G401.6 (cell line): ENCODE measurements at regions not wholly inside any gene's neighbourhood (a gene's known extent, or its start where the extent isn't known, plus 50 kb on each side); places are given as distances from the start of the nearest gene placed in this dataset.
"Not testable (repeated sequence)": the region's sequence is repeated elsewhere in the genome, so short reads cannot be mapped to it uniquely, and the experiment has no call there.

Source experiments
- FAIRE-seq: peaks from 2 replicates; lab custom pipeline; 2012; peaks lifted over from hg19 to GRCh38; lab: Jason Lieb, UNC

DNA sequence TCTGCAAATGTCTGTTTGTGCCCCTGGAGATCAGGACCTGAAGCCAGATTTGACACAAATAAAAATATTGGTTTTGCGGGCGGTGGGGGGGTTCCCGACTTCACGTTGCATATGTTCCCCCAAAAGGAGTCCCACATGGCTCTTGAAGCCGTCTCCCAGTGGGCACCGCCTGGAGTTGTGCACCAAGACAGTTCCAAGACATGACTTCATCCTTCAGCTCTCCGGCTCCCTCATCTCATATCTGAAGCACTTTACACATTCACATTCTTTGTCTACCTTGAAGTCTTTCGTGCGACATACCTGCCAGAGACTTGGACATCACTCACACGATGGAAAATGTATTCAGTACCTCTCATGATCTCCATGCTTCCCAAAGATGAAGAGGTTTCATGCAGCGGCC lies 362.8 kb upstream of the FOXK1 start:
- FAIRE-seq: no peak

DNA sequence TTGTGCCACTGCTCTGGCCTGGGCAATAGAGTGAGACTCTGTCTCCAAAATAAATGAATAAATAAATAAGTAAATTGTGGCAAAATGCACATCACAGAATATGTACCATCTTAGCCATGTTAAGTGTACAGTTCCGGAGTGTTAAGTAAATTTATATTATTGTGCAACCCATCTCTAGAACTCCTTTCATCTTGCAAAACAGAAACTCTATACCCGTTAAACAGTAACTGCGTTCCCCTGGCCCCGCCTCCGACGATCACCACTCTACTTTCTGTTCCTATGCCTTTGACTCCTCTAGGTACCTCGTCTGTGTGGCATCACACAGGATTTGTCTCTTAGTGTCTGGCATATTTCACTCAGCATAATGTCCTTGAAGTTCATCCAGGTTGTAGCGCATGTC lies 356.4 kb upstream of the FOXK1 start:
- no peak for FAIRE-seq

DNA sequence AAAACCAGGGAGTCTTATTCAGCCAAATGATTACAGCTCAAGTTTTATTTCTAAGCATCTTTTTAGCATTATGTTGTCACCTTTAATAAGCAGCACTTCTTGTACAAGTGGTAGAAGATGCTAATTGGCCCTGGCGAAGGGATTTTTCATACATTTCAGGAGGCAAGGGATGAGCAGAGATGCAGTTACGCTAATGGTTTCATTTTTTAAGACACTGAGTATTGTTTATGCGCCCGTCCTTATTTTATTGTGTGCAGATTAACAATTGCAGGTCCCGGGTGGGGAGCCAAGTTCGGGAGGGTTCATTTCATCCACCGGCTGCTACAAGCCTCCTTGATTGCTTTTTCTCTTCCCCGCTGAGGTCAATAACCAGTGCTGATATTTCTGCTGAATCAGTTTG lies 350.4 kb upstream of the FOXK1 start:
- FAIRE-seq: no peak

DNA sequence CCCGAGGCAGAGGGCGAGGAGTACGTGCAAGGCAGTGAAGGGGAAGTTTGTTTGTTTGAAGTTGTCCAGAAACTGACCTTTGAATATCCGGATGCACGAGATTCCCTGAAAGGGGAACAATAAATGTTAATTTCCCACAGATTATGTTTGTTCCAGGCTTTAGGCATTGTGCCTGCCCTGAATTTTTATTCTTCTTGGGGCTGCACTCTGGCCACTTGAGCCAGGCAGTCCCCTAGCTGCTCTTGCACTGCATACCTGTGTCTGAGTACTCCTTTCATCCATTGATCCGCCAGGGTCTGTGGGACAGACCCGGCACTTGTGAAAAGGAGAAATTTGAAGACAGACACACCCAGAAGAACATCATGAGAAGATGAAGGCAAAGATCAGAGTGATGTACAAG lies 343.5 kb upstream of the FOXK1 start:
- FAIRE-seq: no peak

- no peak for FAIRE-seq
These were observed 338.5 kb upstream of the FOXK1 start for GRCh38 chr7:4343272-4344247.

DNA sequence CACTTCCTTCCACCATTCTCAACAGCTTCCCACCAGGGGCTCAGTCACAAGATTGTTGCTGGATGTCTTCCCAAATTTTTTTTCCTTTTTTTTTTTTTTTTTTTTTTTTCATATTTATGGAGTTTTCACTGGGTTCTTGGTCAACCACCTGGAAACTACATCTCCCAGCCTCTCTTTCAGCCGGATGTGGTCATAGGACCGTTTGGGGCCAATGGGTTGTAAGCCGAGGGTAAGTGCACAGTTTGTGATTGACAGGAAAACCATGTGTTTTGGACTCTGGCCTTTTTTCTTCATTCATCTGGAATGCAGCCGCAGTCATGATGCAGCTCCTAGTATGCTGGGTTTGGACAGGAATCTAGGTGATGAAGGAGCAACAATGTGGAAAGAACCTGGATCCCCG lies 337.1 kb upstream of the FOXK1 start:
- no peak for FAIRE-seq

DNA sequence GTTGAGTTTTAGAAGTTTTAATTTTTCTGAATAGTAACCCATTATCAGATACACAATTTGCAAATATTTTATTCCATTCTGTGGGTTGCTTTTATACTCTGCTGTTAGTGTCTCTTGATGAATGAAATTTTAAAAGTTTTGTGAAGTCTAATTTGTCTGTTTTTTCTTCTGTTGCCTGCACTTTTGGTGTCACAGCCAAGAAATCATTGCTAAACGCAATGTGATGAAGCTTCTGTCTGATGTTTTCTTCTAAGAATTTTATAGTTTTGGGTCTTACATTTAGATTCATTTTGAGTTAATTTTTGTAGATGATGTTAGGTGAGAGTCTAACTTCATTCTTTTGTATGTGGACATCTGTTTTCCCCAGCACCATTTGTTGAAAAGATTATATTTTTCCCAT lies 330.0 kb upstream of the FOXK1 start:
- no peak for FAIRE-seq

DNA sequence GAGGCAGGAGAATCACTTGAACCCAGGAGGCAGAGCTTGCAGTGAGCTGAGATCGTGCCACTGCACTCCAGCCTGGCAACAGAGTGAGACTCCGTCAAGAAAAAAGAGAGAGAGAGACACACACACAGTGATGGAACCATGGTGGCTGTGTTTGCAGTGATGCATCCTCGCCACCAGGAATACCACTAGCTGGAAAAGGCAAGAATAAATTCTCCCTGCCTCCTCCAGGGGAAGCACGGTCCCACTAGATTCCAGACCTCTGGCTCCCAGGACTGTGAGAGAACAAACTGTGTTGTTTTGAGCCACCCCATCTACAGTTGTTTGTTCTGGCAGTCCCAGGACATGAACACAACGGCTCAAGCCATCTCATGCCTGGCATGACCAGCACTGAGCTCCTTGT lies 320.3 kb upstream of the FOXK1 start:
- FAIRE-seq: no peak

- no peak for FAIRE-seq
These were observed 298.5 kb upstream of the FOXK1 start for GRCh38 chr7:4383584-4383983.

GRCh38 chr7:4386190-4386589 lies 295.9 kb upstream of the FOXK1 start:
- no peak for FAIRE-seq

DNA sequence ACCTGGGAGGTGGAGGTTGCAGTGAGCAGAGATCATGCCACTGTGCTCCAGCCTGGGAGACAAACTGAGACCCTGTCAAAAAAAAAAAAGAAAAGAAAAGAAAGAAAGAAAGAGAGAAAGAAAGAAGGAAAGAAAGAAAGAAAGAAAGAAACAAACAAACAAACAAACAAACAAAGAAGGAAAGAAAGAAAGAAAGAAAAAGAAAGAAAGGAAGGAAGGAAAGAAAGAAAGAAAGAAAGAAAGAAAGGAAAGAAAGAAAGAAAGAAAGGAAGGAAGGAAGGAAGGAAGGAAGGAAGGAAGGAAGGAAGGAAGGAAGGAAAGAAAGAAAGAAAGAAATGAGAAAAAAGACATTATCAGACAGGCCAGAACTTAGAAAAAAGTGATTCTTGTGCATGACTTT lies 291.0 kb upstream of the FOXK1 start:
- not testable (repeated sequence) for FAIRE-seq

- no peak for FAIRE-seq
These were observed 287.4 kb upstream of the FOXK1 start for GRCh38 chr7:4394736-4395135.

GRCh38 chr7:4399121-4399520 lies 283.0 kb upstream of the FOXK1 start:
- FAIRE-seq: no peak

DNA sequence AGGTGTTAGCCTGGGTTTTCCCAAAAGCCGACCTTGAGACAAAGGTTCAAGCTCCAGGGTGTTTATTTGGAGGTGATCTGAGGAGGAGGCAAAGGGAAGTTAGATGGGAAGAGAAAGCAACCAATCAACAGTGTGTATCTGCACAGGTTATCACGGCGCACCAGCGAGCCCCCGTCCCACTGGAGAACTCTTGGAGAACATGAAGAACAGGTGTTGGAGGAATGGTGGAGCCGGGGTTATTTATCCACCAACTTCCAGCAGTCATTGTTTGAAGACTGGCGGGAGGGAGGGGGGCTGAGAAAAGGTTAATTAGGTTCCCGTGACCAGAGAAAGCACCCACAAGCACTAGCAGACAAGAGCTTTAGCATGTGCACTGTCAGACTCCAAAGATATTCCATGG lies 282.5 kb upstream of the FOXK1 start:
- FAIRE-seq: no peak

DNA sequence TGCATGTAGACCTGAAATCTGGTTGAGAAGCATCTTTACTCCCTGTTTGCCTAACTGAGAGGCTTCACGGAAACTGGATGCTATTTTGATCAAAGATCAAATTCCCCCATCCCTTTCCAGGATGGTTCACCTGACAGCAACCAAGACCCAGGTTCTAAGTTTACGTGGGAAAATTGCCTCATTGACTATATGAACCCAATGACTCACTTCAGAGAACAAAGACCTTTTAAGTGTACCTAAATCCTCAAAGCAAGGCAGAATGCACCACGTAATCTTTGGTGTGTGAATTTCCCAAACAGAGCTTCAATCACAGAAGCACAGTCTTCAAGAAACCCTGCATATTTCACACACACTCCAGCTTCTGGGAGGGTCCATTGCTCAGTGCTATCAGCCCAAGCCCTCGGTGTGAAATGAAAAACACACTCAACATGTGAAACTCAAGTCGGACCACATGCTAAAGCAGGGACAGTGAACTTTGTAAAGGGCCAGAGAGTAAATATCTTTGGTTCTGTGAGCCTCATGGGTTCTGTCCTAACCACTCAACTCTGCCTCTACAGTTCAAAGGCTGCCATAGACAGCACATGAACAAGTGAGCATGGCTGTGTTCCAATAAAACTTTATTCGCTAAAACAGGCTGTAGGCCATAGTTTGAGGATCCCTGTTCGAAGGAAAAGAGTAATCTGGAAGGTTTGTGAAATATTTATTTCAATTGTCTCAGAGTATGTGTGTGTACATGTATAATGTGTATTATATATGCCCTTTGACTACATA lies 275.6 kb upstream of the FOXK1 start:
- no peak for FAIRE-seq

DNA sequence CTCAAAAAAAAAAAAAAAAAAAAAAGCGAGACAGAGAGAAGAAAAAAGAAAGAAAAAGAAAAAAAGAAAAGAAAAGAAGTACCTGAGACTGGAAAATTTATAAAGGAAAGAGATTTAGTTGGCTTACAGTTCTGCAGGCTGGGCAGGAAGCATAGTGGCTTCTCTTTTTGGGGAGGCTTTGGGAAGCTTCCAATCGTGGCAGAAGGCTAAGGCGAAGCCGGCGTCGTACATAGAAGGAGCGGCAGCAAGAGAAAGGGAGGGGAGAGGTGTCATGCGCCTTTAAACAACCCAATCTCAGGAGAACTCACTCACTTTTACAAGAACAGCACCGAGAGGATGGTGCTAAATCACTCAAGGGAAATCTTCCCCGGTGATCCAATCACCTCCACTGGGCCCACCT lies 272.1 kb upstream of the FOXK1 start:
- no peak for FAIRE-seq

DNA sequence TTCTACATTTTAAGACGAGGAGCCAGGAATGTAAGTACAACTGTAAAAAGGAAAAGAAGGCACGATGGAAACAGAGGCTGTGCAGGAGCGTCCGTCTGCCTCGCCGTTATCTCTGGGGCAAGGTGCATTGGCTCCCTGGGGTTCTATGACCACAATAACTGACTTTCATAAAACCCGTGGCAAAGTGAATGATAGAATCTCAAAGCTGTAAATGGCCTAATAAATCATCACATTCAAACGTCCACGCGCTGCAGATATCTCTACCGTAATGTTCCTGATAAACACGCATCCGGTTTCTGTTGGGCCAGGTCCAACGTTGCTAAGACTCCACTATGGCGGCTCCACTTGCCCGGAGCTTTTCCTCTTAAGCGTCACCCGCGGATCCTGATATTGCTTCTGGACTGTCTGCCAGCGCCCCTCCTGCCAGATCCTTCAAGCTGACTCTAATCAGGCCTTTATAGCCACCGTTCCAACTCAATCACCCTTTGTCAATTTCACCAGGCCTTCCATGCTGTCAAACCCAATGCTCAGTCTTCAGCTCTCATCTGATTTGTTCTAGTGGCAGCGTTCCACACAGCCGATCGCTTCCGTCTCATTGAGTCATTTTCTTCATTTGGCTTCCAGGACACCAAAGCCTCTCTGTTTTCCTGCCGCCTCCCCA lies 265.6 kb upstream of the FOXK1 start:
- no peak for FAIRE-seq

- no peak for FAIRE-seq
These were observed 253.6 kb upstream of the FOXK1 start for GRCh38 chr7:4428526-4428925.

DNA sequence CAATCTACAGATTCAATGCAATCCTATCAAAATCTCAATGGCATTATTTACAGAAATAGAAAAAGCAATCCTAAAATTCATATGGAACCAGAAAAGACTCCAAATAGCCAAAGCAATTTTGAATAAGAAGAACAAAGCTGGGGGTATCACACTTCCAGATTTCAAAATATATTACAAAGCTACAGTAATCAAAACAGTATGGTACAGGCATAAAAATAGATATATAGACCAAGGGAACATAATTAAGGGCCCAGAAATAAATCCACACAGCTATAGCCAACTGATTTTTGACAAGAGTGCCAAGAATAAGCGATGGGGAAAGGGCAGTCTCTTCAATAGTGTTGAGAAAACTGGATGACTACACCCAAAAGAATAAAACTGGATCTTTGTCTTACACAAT lies 251.9 kb upstream of the FOXK1 start:
- FAIRE-seq: no peak

- FAIRE-seq: no peak
These were observed 247.8 kb upstream of the FOXK1 start for GRCh38 chr7:4434306-4434705.

GRCh38 chr7:4436361-4436895 lies 245.7 kb upstream of the FOXK1 start:
- FAIRE-seq: no peak

GRCh38 chr7:4436936-4437335 lies 245.2 kb upstream of the FOXK1 start:
- FAIRE-seq: no peak

- no peak for FAIRE-seq
These were observed 244.2 kb upstream of the FOXK1 start for GRCh38 chr7:4437916-4438315.
